ENCODE measurements at regions not wholly inside any gene's neighbourhood (a gene's known extent, or its start where the extent isn't known, plus 50 kb on each side); places are given as distances from the start of the nearest gene placed in this dataset.

DNA sequence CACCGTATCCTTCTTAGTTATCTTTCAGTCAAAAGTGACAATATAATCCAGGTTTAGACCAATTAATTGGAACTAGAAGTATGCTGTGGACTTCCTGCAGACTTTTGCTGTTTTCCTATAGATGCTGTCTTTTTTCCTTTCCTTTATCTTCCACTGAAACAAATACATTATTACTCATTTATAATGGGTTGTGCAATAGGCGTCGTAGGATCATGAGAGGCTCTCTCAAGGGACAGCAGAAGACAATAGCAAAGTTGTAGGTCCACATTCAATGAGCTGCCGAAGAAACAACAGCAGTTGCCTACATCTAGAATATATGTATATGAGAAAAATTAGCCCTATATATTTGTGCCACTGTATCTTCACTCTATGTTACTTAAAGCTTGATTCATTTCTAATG is 371.6 kb downstream of the AMY1C start:
- Histone ChIP-seq H3K27me3 (no peaks in the 10 kb centered on the region), H3K9ac (no peak overlapping the region), H3K4me3 (no peak overlapping the region), H3F3A (ENCODE audit: low read depth) (no peaks in the 10 kb centered on the region), H2AFZ (replicated peaks) (no peak overlapping the region), H3K4me2 (no peak overlapping the region), H3K36me3 (no peaks in the 10 kb centered on the region), H3K4me1 (no peaks in the 10 kb centered on the region), H3K9me3 (ENCODE audit: low read depth) (no peaks in the 10 kb centered on the region), H3K27ac (no peak overlapping the region), H3K79me2 (ENCODE audit: low read depth) (no peaks in the 10 kb centered on the region), H4K20me1 (ENCODE audit: low read depth) (no peaks in the 10 kb centered on the region)
- Mint-ChIP-seq H3K27ac (no peak overlapping the region), H3K9me3 (no peaks in the 10 kb centered on the region), H3K4me1 (no peaks in the 10 kb centered on the region), H3K4me3 (no peak overlapping the region), H3K27me3 (ENCODE audit: insufficient read depth, low read depth) (no peaks in the 10 kb centered on the region), H3K36me3 (no peaks in the 10 kb centered on the region)
- DNase-seq (ENCODE audit: low spot score) = no peak
- TF ChIP-seq EZH2phosphoT487 (IDR thresholded peaks at IDR 0.05) (no peak), CTCF (IDR thresholded peaks at IDR 0.05) (no peak), EZH2 (IDR thresholded peaks at IDR 0.05) (no peak)

DNA sequence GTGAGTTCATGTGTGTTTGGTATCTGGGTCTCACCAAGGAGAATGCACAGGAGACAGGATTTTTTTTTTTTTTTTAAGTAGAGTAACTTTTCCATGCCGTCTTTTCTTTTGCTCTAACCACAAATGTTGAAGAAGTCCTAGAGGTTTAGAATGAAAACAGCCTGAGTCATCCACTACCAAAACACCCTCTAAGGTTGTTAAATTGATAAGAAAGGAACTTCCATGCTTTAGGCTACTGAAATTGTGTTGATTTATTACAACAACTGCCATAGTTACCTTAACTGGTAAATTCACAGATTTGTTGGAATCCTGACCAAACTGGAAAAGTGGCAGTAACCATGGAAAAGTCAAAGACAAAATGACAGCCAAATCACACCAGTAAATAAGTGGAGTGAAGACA is 375.6 kb downstream of the AMY1C start:
- Histone ChIP-seq H3K4me1 (no peaks in the 10 kb centered on the region), H3F3A (ENCODE audit: low read depth) (no peaks in the 10 kb centered on the region), H3K4me2 (no peak overlapping the region), H4K20me1 (ENCODE audit: low read depth) (no peaks in the 10 kb centered on the region), H3K79me2 (ENCODE audit: low read depth) (no peaks in the 10 kb centered on the region), H2AFZ (replicated peaks) (no peak overlapping the region), H3K9ac (no peak overlapping the region), H3K27ac (no peak overlapping the region), H3K27me3 (no peaks in the 10 kb centered on the region), H3K9me3 (ENCODE audit: low read depth) (no peaks in the 10 kb centered on the region), H3K36me3 (no peaks in the 10 kb centered on the region), H3K4me3 (no peak overlapping the region)
- Mint-ChIP-seq H3K27me3 (ENCODE audit: insufficient read depth, low read depth) (no peaks in the 10 kb centered on the region), H3K9me3 (no peaks in the 10 kb centered on the region), H3K4me1 (no peaks in the 10 kb centered on the region), H3K36me3 (no peaks in the 10 kb centered on the region), H3K27ac (no peak overlapping the region), H3K4me3 (no peak overlapping the region)
- no peak for TF ChIP-seq CTCF (IDR thresholded peaks at IDR 0.05)
- DNase-seq (ENCODE audit: low spot score) = no peak

GRCh38 chr1:104125970-104126369 is 376.3 kb downstream of the AMY1C start:
- Histone ChIP-seq H4K20me1 (ENCODE audit: low read depth) (no peaks in the 10 kb centered on the region), H3K79me2 (ENCODE audit: low read depth) (no peaks in the 10 kb centered on the region), H3K4me2 (no peak overlapping the region), H3K9ac (no peak overlapping the region), H3F3A (ENCODE audit: low read depth) (no peaks in the 10 kb centered on the region), H3K36me3 (no peaks in the 10 kb centered on the region), H3K4me3 (no peak overlapping the region), H3K9me3 (ENCODE audit: low read depth) (no peaks in the 10 kb centered on the region), H3K27me3 (no peaks in the 10 kb centered on the region), H3K4me1 (no peaks in the 10 kb centered on the region), H2AFZ (replicated peaks) (no peak overlapping the region), H3K27ac (no peak overlapping the region)
- no peaks in the 10 kb centered on the region for H3K4me1 Mint-ChIP-seq
- no peaks in the 10 kb centered on the region for H3K27me3 Mint-ChIP-seq (ENCODE audit: insufficient read depth, low read depth)
- DNase-seq (ENCODE audit: low spot score) = no peak
- no peak overlapping the region for H3K4me3 Mint-ChIP-seq
- no peak for TF ChIP-seq EZH2 (IDR thresholded peaks at IDR 0.05)
- no peak for TF ChIP-seq EZH2phosphoT487 (IDR thresholded peaks at IDR 0.05)
- TF ChIP-seq CTCF (IDR thresholded peaks at IDR 0.05) = no peak
- H3K27ac Mint-ChIP-seq = no peak overlapping the region
- no peaks in the 10 kb centered on the region for H3K9me3 Mint-ChIP-seq
- no peaks in the 10 kb centered on the region for H3K36me3 Mint-ChIP-seq
